Spleen (tissue), 3 donors: ENCODE measurements at regions not wholly inside any gene's neighbourhood (a gene's known extent, or its start where the extent isn't known, plus 50 kb on each side); places are given as distances from the start of the nearest gene placed in this dataset.
"Not testable (repeated sequence)": the region's sequence is repeated elsewhere in the genome, so short reads cannot be mapped to it uniquely, and the experiment has no call there.

Source experiments
- POLR2A ChIP-seq, 3 donors: fragments of 450-650 bp; IDR thresholded peaks; one replicate each; pipeline ENCODE4 v1.5.1; 2017; ENCODE audit warnings: antibody characterized with exemption in 3 of 3, mild to moderate bottlenecking in 1 of 3
- POLR2AphosphoS5 ChIP-seq, 3 donors: sonication (generic); formaldehyde crosslinking; IDR thresholded peaks; one replicate each; pipeline ENCODE4 v1.5.1; 2017; ENCODE audit warnings: antibody characterized with exemption in 3 of 3

GRCh38 chr7:106762845-106763244, 101.9 kb upstream of the CCDC71L start:
- TF ChIP-seq POLR2A, POLR2AphosphoS5 (IDR thresholded peaks at IDR 0.05): not testable (repeated sequence)
